Activated T-cell treated with anti-CD3 and anti-CD28 coated beads for 4 hours (primary cell): ENCODE measurements at regions not wholly inside any gene's neighbourhood (a gene's known extent, or its start where the extent isn't known, plus 50 kb on each side); places are given as distances from the start of the nearest gene placed in this dataset.

Experiments used
- DNase-seq: peaks from one replicate; pipeline ENCODE4 v3.0.0-alpha.2; 2020

DNA sequence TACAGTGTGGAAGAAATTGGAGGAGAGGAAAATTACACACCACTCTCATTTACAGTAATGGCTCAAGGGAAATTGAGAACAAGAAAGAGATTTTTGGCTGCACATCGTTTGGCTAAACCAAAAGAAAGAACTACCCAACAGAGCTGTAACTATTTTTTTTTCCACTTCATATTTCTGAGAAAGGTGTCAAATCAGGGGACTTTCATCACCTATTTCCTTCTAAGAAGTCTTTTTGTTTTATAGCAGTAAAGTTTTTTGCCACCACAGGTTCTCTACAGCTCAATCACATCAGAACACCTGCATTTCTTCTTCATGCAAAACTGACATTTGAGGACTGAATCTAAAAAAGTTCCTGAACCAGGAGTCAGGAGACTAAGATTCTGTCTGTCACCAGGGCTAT lies 57.5 kb upstream of the TNIP3 start:
- DNase-seq, result no peak

GRCh38 chr4:121221201-121221600 lies 57.1 kb upstream of the TNIP3 start:
- no peak for DNase-seq

DNA sequence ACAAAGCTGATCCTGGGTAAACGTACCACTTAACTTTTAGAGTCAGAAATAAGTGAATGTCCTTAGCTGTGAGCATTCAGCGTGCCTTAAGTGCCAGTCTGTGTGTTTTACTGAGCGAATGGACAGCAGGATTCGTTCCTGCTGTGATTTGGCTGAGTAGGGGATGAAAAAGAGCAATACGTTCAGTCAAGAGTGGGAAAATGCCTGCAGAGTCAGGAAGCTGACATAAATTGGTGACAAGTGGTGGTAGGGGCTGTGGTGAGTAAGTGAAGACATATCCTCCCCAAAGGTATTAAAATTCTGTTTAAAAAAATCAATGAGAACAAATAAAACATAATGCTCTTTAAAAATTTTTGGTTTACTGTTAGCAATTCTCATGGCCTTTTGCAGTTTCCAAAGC lies 56.6 kb upstream of the TNIP3 start:
- DNase-seq, result no peak

GRCh38 chr4:121219227-121219626 lies 55.1 kb upstream of the TNIP3 start:
- no peak for DNase-seq

GRCh38 chr4:121217351-121217750 lies 53.2 kb upstream of the TNIP3 start:
- DNase-seq, result no peak

DNA sequence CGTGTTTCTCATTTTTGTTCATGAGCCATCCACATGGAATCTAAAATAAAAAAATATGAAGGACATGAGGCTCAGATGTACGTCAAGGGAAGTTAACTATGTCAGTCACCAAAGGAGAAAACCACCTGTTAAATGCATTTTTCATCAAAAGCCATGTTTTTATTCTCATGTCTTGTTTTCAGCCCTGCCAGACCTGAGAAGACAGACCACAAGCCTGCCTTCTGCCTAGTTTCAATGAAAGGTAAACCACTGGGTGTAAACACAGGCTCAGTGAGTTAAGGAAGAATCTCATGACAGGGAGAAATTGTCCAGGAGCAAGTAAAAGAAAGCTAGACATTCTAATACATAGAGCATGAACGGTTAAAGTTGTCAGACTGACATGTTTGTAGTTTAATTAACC lies 52.3 kb upstream of the TNIP3 start:
- no peak for DNase-seq

- no peak for DNase-seq
These were observed 49.8 kb upstream of the TNIP3 start for GRCh38 chr4:121213940-121214339.
